HUDEP-2 (cell line): ENCODE measurements at regions not wholly inside any gene's neighbourhood (a gene's known extent, or its start where the extent isn't known, plus 50 kb on each side); places are given as distances from the start of the nearest gene placed in this dataset.
"Not testable (repeated sequence)": the region's sequence is repeated elsewhere in the genome, so short reads cannot be mapped to it uniquely, and the experiment has no call there.

ENCODE experiments used
- DNase-seq, 76 experiments: peaks; one replicate each; lab custom pipeline; 2025; ENCODE audit not compliant: unreplicated experiment in 76 of 76; lab: John Stamatoyannopoulos, UW

DNA sequence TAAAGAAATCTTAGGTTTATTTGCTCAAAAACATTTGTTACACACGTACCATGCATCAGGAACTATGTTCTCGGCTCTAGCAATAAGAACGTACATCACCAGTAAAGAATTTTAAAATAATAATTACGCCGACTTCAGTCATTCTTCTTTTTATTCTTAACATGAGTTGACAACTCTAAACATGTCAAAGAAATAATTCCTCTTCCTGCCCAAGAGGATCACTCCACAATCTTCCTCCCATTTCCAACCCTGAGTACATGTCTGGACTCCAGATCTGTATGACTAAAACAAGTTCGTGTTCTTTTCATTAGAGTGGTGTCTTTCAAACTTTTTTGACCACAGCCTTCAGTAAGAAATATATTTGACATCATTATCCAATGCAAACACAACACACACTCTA is 201.6 kb upstream of the GRIA3 start:
- no peak for DNase-seq

DNA sequence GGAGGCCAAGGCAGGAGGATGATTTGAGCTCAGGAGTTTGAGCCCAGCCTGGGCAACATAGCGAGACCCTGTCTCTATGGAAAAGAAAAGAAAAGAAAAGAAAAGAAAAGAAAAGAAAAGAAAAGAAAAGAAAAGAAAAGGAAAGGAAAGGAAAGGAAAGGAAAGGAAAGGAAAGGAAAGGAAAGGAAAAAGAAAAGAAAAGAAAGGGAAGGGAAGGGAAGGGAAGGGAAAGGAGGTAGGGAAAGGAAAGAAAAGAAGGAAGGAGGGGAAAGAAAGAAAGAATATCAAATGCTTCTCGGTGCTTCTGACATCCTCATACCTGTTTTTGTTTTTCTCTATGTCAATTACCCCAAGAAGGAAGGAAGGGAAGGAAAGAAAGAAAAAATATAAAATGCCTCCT is 181.2 kb upstream of the GRIA3 start:
- not testable (repeated sequence) for DNase-seq

DNA sequence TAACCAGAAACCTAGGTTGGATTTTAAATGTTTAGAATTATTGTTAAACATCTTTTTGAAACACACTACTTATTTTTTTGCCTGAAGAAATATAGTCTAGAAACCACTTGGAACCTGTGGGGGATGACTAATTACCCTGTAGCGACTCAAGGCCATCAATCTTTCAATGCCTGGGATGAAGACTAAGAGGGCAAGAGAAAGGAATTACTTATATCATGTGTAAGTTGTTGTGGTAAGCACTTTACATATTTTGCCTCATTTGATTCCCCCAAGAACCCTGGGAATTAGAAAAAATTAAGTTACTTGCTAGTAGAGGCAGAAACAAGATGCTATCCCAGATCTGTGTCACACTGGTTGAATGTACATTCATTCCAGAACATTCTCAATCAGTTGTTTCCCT is 170.9 kb upstream of the GRIA3 start:
- DNase-seq = no peak

DNA sequence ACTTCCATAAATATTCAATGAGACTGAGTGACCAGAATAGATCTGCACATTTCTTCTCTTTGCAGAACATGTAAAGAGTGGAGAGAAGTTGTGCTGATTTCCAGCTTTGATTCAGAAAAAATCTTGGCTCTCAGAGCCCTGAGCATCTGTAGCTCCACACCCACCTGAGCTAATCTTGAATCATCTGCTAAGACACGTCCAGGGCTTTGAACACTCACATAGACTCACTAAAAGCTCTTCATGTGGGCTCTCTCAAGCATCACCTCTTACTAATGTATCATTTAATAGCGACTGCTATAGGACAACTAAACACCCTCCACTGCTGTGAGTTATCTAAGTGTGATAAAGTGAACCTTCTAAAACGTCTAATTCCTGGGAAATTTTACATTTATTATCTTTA is 147.7 kb upstream of the GRIA3 start:
- no peak for DNase-seq

DNA sequence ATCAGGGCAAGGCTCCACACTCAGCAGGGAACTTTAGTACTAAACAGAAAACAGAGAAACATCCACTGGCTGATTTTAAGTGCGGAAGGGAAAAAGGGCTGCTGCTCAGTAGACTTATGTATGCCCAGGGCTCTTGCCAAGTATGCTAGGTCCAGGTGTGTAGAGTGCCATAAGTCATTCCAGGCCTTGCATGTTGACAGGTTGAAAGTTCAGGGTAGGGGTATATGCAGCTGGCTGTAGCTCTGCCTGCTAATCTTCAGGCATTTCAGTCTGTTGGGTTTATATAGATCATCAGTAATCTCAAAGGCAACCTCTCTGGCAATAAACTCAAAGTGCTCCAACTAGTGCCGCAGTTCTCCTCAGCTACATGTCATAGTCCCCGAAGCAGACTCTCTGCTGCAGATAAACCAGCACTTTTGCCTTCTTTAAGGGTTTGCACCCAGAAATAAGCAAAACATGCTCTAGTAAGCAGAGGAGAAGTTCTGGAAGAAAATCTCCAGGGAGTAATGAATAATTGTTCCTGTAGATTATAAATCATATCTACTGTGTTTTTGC is 134.9 kb upstream of the GRIA3 start:
- DNase-seq = no peak

DNA sequence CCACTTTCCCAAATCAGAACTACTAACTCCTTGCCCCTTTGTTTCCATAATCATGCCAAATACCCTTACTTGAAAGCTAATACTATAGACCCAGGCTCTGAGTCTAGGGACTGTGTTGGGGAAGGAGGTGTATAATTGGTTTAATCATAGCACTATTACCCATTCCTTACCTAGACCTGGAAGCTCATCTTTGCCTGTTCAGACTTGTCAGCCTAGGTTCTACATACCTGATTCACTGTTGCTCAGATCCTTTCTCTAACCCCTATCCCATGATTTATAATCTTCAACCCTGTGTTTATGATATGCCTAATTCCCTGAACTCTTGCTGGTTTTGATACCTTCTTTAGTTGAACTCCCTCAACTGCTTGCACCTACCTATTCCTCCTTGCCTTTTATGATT is 123.1 kb upstream of the GRIA3 start:
- no peak for DNase-seq

DNA sequence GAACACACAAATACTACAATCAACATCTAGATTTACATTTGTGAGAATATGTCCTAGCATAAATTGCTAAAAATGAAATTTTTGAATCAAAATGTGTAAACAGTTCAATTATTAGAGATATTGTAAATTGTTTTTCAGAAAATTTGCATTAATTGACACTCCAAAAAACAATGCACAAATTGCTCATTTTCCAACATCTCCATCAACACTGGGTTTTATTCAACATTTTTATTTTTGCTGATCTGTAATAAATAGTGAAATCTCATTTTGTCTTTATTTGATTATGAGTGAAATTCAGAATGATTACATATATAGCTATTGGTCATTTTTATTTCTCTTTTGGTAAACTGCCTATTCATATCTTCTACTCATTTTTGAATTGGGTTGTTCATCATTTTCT is 120.0 kb upstream of the GRIA3 start:
- no peak for DNase-seq

DNA sequence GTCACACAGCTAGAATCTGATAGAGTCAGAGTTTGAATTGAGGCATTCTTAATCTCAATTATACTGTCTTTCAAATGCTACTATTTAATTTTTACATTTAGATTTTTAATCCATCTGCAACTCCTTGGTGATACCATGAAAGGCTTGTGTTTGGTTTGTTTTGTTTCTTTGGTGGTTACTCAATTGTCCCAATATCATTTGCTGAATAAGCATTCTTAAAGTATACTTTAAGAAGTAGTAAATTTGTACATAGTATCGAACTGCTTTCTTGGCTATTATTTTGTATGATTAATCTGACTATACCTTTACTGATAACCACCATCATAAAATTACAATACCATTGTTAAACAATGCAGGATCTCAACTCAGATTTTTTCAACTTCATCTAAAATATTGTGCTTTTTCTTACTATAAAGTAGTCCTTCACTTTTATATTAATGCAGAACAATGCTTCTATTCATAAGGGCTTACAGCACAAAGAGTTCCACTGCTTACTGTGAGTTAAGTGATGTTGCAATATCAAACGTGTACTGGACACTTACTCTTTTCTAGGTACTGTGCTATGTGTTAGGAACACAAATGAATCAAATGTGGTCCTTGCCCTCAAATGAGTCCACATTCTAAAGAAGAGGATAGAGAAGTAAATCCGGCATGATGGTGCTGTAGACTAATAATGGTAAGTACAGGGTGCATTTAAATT is 111.2 kb upstream of the GRIA3 start:
- no peak for DNase-seq

DNA sequence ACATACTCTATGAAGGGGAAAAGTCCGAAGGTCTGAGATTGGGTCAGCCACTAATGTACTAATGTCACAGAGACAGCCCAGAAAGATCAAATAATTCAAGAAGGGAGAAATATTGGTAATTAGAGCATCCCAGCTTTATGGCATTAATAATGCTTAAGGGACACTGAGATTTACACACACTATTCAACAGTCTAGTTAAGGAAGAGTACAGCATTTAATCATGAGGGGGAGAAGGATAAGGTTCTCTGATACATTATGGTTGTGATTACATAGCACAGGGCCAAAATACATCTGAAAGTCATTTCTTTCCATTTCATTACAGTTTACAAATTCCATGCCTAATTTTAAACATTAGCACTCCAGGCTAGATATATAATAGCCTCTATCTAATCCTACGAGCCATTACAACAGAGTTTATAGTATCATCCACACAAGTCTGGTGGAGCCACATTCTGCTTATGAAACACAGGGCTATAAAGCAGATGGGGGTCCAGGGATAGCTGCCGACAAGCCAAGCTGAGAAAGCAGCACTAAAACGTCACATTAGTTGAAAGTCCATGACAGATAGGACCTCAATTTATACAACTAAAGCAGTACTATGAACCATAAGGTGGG is 108.0 kb upstream of the GRIA3 start:
- no peak for DNase-seq

DNA sequence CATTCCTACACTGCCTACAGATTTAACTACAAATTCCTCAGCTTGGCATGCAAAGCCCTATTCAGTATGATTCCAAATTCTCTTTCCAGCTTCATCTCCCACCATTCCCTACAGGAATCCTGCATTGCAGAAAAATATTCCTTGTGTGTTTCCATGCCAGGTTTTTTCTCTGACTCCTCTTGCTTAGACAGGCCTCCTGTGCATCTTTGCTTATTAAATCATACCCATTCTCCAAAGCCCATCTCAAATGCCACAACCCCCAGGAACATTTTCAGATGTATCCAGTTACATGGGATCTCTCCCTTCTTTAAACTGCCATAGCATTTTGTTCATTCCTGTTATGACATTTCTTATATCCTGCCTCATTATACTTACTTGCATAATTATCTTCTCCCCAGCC is 106.4 kb upstream of the GRIA3 start:
- DNase-seq = no peak

DNA sequence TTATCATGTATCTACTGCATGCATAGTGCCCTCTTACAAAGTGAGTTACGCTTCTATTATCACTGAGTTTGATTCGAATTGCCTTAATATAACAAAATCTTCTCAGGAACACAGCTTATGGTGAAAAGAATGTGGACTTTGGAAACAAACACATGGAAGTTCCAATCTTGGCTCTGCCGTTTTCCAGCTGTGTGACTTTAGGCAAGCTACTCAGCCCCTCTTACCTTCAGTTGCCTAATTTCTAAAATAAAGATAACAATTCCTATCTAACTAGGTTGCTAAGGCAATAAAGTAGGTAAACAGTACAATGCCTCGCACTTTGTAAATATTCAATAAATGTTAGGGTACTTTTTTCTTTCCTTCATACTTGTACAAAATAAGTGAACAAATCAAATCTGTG is 104.0 kb upstream of the GRIA3 start:
- DNase-seq = no peak

DNA sequence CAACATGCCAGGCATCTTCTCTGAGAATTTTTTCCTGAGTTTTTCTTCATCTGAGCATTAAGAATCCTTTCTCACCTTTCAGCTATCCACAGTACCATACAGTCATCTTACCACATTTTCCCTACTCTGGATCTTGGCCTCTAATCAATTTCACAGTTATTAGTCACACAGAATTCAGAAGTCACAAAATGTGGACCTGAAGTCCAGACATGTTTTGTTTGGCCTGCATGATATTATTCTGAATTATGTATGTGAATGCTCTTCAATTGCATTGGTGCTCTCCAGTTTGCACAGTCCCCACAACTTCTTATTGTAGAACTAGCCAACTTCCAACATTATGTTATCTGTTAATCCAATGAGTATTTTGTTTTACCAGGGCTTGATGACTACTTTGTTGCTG is 102.3 kb upstream of the GRIA3 start:
- no peak for DNase-seq

DNA sequence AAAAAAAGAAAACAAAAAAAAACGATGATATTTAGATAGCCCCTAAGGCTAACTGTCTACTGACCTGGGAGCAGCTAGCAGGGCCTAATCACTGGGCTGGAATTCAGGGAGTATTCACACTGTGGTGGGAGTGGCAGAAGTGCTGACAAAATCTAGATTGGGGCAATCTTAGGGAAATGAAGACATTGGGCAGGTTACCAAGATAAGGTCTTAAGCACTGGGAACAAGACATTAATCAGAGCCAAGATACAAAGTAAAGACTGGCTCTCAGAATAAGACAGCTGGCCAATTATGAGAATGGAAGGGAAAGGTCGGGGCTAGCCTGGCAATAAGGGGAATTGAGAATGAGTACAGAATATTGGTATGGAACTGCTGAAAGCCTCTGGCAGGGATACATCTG is 100.2 kb upstream of the GRIA3 start:
- DNase-seq = no peak

DNA sequence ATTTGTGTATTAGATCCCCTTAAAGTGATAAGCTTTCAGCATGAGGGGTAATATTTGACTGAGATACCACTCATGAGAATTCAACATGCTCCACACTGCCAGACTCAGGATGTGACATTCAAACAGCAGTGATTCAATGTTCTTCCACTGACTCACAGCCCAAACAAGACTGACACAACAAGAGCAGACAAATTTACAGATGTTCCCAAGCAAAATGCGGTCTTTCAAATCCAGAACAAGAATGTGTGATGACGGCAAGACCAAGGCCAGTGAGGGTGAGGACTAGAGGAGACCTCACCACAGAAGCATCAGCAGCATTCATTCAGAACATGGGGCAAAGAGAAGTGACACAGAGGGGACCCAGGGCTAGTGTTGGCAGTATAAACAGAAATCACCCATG is 99.3 kb upstream of the GRIA3 start:
- DNase-seq = no peak

DNA sequence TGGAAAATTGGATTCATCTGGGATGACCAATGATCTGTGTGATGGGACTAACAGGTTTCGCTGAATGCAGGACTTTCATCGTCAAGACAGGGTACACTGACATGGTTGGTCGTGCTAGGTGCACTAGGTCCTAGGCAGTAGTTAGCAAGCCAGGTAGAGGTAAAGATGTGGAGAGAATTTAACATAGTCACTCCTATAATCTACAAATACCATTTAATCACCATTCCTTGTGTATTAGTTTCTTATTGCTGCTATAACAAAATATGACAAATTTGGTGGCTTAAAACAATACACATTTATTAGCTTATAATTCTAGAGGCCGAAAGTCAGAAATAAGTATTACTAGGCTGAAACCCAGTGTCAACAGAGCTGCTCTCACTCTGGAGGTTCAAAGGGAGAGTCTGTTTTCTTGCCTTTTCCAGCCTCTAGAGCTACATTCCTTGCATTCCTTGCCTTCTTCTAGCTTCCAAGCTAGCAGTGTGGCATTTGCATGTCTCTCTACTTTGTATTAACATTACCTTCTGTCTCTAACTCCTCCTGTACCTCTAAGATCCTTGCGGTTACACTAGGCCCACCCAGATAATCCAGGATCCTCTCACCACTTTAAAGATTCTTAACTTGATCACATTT is 98.7 kb upstream of the GRIA3 start:
- no peak for DNase-seq

DNA sequence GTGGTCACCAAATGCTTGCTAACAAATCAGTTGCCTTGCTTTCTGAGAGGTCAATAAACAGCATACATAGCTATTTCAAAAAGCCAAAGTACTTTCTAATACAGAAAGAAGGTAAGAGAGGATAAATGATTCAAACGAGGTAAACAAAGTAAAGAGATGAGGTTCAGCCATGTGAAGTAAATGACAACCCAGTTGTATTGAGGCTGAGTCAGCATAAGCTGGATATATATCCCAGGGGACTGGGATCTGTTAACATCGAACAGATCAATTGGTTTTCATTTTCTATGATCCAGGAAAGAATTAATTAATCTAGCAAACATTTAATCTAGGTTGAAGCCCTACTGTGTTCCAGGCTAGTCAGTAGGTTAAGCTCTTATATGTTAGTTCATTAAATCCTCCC is 97.3 kb upstream of the GRIA3 start:
- no peak for DNase-seq

DNA sequence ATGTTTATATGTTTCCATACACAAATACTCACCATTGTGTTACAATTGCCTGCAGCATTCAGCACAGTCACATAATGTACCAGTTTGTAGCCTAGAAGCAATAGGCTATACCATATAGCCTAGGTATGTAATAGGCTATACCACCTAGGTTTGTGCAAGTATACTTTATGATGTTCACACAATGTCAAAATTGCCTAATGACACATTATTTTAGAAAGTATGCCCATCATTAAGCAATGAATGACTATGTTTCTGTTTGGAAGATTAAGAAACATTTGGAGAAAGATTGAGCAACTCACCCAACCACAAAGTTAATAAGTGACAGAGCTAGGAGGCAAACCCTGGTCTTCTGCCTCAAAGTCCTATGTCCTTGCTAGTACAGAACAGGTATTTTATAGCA is 96.8 kb upstream of the GRIA3 start:
- DNase-seq = no peak

DNA sequence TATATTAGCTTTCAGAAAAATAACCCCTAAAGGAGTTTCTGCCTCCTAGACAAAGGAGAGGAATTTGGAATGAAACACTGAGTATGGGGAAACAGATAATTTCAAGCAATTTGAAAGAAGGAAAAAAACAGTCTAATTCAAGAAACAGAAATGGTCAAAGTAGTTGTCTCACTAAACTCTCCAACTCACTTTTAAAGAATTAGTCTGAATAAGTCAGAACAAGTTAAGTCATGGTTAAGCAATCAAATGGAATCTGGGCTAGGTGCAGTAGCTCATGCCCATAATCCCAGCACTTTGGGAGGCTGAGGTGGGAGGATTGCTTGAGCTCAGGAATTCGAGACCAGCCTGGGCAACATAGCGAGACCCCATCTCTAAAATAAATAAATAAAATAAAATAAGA is 95.7 kb upstream of the GRIA3 start:
- no peak for DNase-seq

DNA sequence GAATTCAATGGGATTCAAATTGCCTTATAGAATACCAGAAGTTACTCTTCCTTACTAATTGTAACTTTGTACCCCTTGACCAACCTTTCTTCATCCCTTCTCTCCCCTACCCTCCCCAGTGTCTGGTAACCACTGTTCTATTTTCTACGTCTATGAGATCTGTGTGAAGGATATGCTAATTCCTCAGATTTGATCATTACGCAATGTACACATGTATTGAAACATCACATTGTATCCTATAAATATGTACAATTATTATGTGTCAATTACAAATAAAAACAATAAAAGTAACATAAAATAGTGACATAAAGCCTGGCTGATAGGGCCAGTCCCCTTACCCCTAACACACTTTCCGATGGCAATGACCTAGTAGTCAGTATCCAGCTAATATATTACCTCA is 95.1 kb upstream of the GRIA3 start:
- DNase-seq = peak in 1 of 76 experiments; percentile 0

DNA sequence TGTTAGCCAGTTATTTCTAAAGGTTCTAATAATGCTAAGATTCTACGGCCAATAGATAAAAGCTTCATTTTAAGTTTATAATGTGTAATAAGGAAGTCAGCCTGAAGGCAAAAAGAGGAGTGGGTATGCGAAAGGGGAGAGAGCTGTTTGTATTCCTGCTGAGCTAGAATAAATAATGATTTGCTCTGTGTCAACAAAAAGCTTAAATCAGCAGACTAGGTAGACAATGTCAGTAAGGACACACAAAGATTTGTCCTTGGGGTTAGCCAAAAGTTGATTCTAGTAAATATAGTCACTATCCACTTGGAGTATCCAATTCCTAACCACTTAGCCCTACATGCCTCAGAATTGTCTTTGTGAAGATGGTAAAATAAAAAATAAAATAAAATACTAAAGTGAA is 90.3 kb upstream of the GRIA3 start:
- DNase-seq = no peak

DNA sequence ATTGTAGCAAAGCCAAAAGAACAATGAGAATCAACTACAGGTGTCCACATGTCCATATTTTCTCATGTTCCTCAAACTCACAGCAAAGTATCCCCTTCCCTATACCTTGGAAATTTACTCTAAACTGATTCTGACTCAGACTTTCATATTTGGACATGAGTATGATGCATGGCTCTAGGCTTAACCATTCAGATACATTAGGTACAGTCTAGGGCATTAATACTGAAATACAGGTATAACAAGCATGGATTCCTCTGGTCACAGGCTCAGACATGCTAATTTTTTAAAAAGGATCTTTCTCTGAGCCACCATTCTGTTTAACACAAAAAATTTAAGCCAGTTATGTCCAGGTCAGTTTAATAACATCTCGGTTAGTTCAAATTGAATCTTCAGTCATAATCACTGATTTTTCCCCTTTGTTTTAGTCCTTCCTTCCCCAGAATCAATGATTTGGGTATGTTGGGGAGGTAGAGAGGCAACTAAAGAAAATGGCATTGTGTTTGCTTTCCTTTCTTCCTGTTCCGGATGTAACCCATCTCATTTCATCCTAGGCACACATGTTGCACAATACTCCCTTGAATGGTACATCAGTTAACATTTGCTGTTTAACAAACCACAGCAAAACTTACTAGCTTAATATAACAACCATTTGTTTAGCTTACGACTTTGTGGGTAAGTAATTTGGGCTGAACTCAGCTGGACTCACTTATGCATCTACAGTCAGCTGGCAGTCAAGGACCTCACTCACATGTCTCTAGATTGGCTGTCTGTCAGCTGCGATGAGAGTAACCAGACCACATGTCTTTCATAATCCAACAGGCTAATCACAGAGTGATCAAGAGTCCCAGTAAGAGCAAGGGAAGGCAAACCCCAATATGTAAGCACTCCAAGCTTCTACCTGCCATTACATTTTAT is 75.3 kb upstream of the GRIA3 start:
- no peak for DNase-seq
